MCF 10A (cell line): ENCODE measurements at regions not wholly inside any gene's neighbourhood (a gene's known extent, or its start where the extent isn't known, plus 50 kb on each side); places are given as distances from the start of the nearest gene placed in this dataset.

ENCODE experiments used
- BruUV-seq: library from RNA; stranded (reverse); fragments of 400-500 nt; replicated peaks from 2 replicates; lab custom pipeline; 2021; lab: Mats Ljungman, UMichigan
- CTCF ChIA-PET: fragments of 300-600 bp; sonication (Branson Sonifier 250); formaldehyde crosslinking; extraction: SDS; loops from one replicate; lab custom pipeline; 2021; ENCODE audit warnings: antibody characterized with exemption, inconsistent platforms; lab: Yijun Ruan, JAX
- POLR2A ChIA-PET: fragments of 300-600, 350-650 bp; sonication (Branson Sonifier 250); formaldehyde crosslinking; extraction: SDS; loops from one replicate; lab custom pipeline; 2020; ENCODE audit warnings: antibody characterized with exemption, inconsistent platforms; lab: Yijun Ruan, JAX
- DNase-seq: peaks from one replicate; pipeline ENCODE4 v3.0.0-alpha.2; 2018; ENCODE audit not compliant: unreplicated experiment
- H3K27ac Mint-ChIP-seq: one replicate; pipeline ENCODE4 v1.8.0; 2022; ENCODE audit warnings: mild to moderate bottlenecking, low read depth, mixed read lengths; ENCODE audit not compliant: unreplicated experiment
- H3K27me3 Mint-ChIP-seq: one replicate; pipeline ENCODE4 v1.8.0; 2022; ENCODE audit warnings: mixed read lengths; ENCODE audit not compliant: insufficient read depth, unreplicated experiment
- H3K36me3 Mint-ChIP-seq: one replicate; pipeline ENCODE4 v1.8.0; 2022; ENCODE audit warnings: mild to moderate bottlenecking, moderate library complexity, mixed read lengths; ENCODE audit not compliant: insufficient read depth, unreplicated experiment
- H3K4me1 Mint-ChIP-seq: one replicate; pipeline ENCODE4 v1.8.0; 2022; ENCODE audit warnings: mixed read lengths; ENCODE audit not compliant: insufficient read depth, unreplicated experiment
- H3K4me3 Mint-ChIP-seq: one replicate; pipeline ENCODE4 v1.8.0; 2022; ENCODE audit warnings: mild to moderate bottlenecking, moderate library complexity, mixed read lengths; ENCODE audit not compliant: unreplicated experiment
- H3K9me3 Mint-ChIP-seq: one replicate; pipeline ENCODE4 v1.8.0; 2022; ENCODE audit warnings: mixed read lengths; ENCODE audit not compliant: unreplicated experiment
- CTCF ChIP-seq: fragments of 200-600 bp; IDR thresholded peaks from one replicate; pipeline ENCODE4 v1.8.0; 2022; ENCODE audit warnings: antibody characterized with exemption, mild to moderate bottlenecking; ENCODE audit not compliant: unreplicated experiment
- intact Hi-C: fragments of 100-400 bp; cut with micrococcal nuclease; formaldehyde crosslinking; loops from 2 replicates; pipeline ENCODE4 v1.14.1; 2022

- CTCF ChIA-PET, result no interaction called here
- intact Hi-C loops, result no loop called here
Observed at GRCh38 chr7:108634535-108634934, 64.9 kb downstream of the DNAJB9 start.

GRCh38 chr7:108637049-108637621 is 67.5 kb downstream of the DNAJB9 start:
- BruUV-seq, result no TSS peak
- CTCF ChIA-PET, result no interaction called here
- Mint-ChIP-seq H3K27me3 (peaks cover 77% of the 10 kb centered on the region), H3K9me3 (no peaks in the 10 kb centered on the region), H3K27ac (no peak overlapping the region), H3K4me1 (no peaks in the 10 kb centered on the region), H3K36me3 (no peaks in the 10 kb centered on the region), H3K4me3 (no peak overlapping the region)
- no peak for TF ChIP-seq CTCF
- POLR2A ChIA-PET, result interaction anchor here (0.9 kb wide), 1 partner anchor 48 kb away, joined by 3 read pairs; no protein-coding TSS in a partner anchor
- DNase-seq, result no peak
- intact Hi-C loops, result no loop called here

More at GRCh38 chr7:108634535-108634934, 64.9 kb downstream of the DNAJB9 start:
- BruUV-seq, result no TSS peak
- Mint-ChIP-seq H3K4me1 (no peaks in the 10 kb centered on the region), H3K27ac (no peak overlapping the region), H3K27me3 (peaks cover 79% of the 10 kb centered on the region), H3K36me3 (no peaks in the 10 kb centered on the region), H3K9me3 (no peaks in the 10 kb centered on the region), H3K4me3 (no peak overlapping the region)
- POLR2A ChIA-PET, result no interaction called here
- no peak for DNase-seq
- TF ChIP-seq CTCF, result no peak

- no TSS peak for BruUV-seq
- no peaks in the 10 kb centered on the region for H3K4me1 Mint-ChIP-seq
- H3K27ac Mint-ChIP-seq, result no peak overlapping the region
- ChIA-PET POLR2A (no interaction called here), CTCF (no interaction called here)
- no peak overlapping the region for H3K4me3 Mint-ChIP-seq
- DNase-seq, result no peak
- TF ChIP-seq CTCF, result no peak
- no peaks in the 10 kb centered on the region for H3K9me3 Mint-ChIP-seq
- intact Hi-C loops, result no loop called here
- peaks cover 75% of the 10 kb centered on the region for H3K27me3 Mint-ChIP-seq
- H3K36me3 Mint-ChIP-seq, result no peaks in the 10 kb centered on the region
Observed at GRCh38 chr7:108642126-108642525, 72.5 kb downstream of the DNAJB9 start.

- Mint-ChIP-seq H3K9me3 (no peaks in the 10 kb centered on the region), H3K27me3 (peaks cover 65% of the 10 kb centered on the region), H3K36me3 (no peaks in the 10 kb centered on the region), H3K4me1 (no peaks in the 10 kb centered on the region), H3K27ac (no peak overlapping the region), H3K4me3 (no peak overlapping the region)
- POLR2A ChIA-PET, result no interaction called here
- DNase-seq, result no peak
- no peak for TF ChIP-seq CTCF
- no TSS peak for BruUV-seq
- CTCF ChIA-PET, result no interaction called here
- intact Hi-C loops, result no loop called here
Observed at GRCh38 chr7:108643136-108643535, 73.5 kb downstream of the DNAJB9 start.
